Left cardiac atrium (tissue), 4 donors: ENCODE measurements at regions not wholly inside any gene's neighbourhood (a gene's known extent, or its start where the extent isn't known, plus 50 kb on each side); places are given as distances from the start of the nearest gene placed in this dataset.

Experiments used
- ATAC-seq, 2 donors: fragments of 200-7000 bp; cut with Tn5 transposase; one replicate each; pipeline ENCODE4 v1.9.1; 2020; ENCODE audit warnings: mild to moderate bottlenecking in 2 of 2, moderate library complexity in 2 of 2
- DNase-seq: peaks from one replicate; pipeline ENCODE4 v3.0.0-alpha.2; 2020
- intact Hi-C, 2 donors: fragments of 100-400 bp; cut with DNase I; formaldehyde crosslinking; loops; one replicate each; pipeline versions ENCODE4 v1.14.1 to v1.15.1; 2022 to 2023
- donor health status: DM: no; HTN: yes; CAD: no.
- donor health status: DM: no; HTN: yes; CAD: no; lungs with severe emphysema.
- donor health status: DM: yes; HTN: yes; CAD: no.
- donor health status: Dilated cardiomyopathy.

DNA sequence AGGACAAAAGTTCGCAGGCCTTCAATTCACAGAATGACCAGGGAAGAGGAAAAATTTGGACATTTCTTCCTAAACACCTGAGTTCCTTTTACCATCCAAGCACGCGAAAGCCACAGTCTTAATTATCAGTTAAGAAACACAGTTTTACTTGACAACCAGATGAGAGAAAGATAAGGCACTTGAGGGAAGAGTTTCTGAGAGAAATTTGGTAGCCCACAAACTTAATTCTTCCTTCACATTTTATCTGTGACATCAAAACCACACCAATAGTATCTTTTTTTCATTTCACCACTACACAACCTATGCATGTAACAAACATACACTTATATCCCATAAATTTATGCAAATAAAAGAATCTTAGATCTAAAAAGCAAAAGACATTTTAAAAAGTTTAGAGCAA, 326.6 kb downstream of the MZT1 start:
- intact Hi-C loops, result no loop called here
- ATAC-seq (no peak), DNase-seq (no peak)

DNA sequence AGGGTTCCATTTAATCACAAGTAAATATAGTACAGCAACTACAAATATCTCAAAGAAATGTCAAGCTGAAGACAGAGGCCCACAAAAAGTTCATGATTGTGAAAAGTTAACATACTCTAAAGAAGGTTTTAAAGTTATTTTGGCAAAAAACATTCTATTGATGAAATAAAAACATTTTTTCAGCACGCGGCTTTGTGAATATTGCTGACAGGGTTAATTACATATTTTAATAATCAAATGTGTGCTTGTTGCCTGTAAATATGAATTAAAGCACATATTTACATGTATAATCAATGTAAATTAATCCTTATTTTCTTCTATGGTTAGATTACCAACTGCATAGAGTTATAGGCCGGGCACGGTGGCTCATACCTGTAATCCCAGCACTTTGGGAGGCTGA, 328.1 kb downstream of the MZT1 start:
- no peak for ATAC-seq
- no peak for DNase-seq
- intact Hi-C loops, result no loop called here

DNA sequence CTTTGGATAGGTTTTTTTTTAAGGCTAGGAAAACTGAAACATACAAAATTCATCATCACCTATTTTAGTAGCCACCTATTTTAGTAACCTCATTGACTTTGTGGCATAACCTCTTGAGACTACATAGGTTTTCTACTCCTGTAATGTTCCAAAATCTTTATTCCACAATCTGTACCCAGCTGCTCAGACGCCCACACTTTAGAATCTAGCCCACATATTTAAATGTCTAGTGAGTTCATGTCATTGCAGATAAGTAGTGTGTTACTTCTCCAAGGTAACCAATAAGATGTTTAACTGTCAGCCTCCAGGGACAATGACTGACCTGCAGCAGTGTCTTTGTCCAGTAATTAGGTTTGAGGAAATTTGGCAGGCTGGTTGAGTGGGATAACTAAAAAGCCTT, 330.2 kb downstream of the MZT1 start:
- intact Hi-C loops, result no loop called here
- ATAC-seq, result no peak
- DNase-seq, result no peak

DNA sequence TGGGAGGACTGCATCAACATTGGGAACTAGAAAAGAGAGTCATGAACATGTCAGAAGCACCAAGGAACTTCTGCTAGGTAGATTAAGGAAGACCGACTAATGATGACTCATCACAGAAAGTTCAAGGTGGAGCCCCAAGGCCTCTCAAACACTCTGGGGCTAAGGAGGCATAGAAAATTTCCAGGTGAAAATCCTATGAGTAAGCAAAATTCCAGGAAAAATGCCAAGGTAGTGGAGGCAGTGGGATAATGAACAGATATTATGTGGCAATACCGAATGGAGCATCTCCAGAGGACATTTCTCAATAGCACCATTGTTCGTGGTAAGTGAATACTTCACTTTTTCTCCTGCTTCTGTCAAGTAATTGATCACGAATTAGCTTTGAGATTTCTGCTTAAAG, 336.5 kb downstream of the MZT1 start:
- no peak for ATAC-seq
- intact Hi-C loops, result no loop called here
- DNase-seq, result no peak

DNA sequence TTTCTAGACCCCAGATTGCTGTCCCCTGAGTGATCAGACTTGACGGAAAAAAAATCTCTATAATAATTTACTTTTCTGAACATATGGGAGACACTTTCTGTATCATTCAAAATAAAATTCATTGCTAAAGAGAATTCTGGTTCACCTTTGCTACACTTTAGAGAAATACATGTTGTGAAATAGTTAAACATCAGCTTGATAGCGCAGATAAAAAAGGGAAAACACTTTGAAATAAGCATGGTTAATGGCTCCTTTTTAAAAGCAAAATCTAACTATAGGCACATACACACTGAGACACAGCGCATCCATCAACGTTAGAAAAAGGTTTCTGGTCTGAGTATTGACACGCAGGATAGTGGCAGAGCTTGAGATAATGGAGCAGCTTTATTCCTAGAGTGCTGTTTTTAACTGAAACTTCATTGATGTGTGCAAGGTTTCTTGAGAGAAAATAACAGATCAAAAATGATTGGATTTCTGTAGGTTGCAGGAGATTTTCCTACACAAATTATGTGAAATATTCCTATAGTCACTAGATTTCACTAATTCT, 341.2 kb downstream of the MZT1 start:
- intact Hi-C loops, result no loop called here
- no peak for DNase-seq
- ATAC-seq, result no peak

DNA sequence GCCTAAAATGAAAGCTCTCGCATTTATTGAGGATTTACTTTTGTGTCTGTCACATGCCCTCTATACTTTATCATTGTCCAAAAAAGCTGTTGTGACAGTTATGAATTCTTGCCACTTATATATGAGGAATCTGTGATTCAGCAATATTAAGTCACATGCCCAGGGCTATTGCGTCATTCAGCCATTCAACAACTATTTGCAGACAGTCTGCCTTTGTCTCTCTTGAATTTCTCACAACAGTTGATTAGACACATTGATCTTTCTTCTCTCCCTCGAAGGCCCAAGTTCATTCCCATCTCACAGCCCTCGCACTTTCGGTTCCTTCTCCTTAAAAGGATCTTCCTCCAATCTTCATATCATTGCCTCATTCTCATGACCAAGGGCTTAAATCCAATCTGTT, 342.6 kb downstream of the MZT1 start:
- intact Hi-C loops, result no loop called here
- no peak for DNase-seq

DNA sequence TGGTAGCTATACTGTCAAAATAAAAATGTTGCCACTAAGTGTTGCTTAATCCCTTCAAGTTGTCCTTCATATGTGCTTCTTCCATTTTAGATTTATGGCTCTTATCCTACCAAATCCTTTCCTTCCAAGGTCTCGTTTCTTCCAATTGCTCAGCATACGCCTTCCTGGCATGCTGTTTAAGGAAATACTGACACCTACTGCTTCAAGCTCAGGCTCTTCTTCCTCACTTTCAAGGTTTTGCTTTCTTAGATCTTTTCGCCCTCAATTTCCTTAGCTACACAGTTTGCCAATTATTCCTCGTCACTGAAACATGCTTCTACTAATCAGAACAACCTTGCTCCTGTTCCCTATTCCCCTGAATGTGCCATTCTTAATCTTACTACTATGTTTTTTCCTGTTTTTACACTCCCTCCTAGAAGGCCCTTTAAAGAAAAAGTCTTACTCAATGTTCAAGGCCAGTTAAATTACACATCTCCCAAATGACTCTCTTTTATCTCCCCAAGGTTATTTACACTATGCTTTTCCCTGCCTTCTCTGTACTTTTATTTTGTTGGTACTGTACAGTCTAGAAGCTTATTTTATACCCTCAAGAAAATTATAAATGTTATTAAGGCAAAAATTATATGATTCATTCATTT, 343.1 kb downstream of the MZT1 start:
- intact Hi-C loops, result no loop called here

More for the DNA sequence above, 342.6 kb downstream of the MZT1 start:
- ATAC-seq, result no peak

DNA sequence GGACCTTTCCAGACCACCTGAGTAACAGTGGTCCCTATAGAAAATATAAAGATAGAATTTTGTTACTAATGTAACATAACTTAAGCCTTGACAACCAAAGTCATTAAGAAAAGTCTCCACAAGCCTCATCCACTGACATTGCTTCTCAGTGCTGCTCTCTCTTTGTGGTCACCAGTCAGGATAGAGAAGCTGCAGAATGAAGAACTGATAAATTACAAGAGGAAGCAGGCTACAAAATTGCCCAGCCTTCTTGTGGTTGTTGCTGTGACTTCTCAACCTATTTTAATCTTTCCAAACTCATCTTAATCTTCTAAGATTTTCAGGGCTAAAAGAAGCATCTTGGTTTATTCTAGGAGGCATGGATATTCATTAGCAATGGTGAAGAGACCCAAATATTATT, 343.8 kb downstream of the MZT1 start:
- ATAC-seq (no peak), DNase-seq (no peak)
- intact Hi-C loops, result no loop called here

More for the DNA sequence above, 343.1 kb downstream of the MZT1 start:
- DNase-seq (no peak), ATAC-seq (no peak)

DNA sequence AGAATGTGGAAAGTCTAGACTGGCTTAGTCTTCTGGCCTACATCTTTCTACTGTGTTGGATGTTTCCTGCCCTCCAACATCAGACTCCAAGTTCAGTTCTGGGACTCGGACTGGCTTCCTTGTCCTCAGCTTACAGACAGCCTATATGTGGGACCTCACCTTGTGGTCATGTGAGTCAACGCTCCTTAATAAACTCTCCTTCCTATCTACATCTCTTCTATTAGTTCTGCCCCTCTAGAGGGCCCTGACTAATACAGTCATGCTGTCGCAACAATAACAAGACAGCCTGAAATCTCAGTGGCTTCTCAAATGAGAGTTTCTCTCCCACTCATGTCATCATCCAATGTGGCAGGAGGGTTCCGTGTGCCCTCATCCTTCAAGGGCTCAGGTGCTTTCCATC, 347.8 kb downstream of the MZT1 start:
- intact Hi-C loops, result no loop called here
- ATAC-seq, result no peak

DNA sequence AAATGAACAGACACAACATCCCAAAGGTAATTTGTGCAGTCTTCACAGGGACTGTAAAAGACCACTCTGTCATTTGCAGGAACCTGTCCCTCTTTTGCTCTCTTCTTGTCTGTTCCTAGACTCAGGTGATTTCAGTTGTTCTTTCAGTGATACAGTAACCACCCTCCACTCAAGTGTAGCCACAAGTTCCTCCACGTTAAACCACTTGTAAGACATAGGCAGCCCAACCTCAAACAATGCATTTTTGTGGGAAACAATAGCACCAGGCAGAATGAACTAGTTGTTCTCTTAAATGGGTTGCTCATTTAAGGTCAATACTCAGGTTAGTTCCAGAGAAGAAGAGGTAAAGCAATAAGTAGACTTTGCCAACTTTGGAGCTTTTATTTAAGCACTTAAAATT, 359.4 kb downstream of the MZT1 start:
- ATAC-seq, result no peak
- DNase-seq, result no peak
- intact Hi-C loops, result no loop called here

More for the DNA sequence above, 347.8 kb downstream of the MZT1 start:
- DNase-seq, result no peak

DNA sequence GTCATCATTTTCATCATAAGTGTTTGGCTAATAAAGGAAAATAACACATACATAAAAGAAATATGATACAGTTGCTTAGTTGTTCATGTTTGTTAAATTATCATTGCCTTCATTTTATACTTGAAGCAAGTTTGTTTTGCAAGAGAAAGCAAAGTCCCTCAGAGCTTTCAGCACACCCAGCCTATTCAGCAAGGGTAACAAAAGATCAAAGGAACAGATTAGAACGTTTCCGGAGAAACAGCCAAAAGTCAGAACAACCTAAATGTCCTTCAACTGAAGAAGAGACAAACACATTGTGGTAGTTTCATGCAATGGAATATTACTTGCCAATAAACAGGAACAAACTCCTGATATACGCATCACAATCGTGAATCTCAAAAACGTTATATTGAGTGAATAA, 380.7 kb downstream of the MZT1 start:
- ATAC-seq (no peak), DNase-seq (no peak)
- intact Hi-C loops, result no loop called here

DNA sequence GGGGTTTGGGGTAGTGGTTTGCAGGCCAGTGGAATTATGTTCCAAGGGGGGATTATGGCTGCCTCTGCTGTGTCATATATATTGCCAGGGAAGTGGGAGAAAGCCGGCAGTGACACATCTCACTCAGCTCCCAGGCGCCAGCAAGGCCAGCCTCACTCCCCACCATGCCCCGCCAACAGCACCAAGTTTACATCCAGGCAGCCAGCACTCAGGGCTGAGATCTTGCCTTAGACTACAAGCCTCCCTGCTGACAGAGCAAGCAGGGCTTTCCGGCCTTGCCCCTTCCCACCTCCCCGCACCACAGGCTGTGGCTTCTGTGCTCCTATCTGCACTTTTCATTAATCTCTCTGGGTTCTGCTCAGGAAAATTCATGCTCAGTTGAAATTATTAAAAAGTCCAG, 385.1 kb downstream of the MZT1 start:
- intact Hi-C loops, result no loop called here
- ATAC-seq, result no peak
- no peak for DNase-seq

DNA sequence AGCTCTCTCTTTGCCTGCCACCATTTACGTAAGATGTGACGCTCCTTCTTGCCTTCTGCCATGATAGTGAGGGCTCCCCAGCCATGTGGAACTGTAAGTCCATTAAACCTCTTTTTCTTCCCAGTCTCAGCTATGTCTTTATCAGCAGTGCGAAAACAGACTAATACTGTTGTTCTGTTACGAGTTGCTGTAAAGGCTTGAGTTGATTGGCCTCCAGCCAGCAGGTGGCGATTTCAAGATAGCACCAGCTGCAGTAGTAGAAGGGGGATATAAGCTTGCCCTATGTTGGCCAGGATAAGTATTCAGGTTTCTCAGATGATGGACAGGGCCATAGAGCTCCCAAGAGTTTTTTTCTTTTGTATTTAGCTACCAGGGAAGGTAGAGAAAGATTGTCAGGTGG, 385.5 kb downstream of the MZT1 start:
- intact Hi-C loops, result no loop called here
- no peak for DNase-seq
- no peak for ATAC-seq

DNA sequence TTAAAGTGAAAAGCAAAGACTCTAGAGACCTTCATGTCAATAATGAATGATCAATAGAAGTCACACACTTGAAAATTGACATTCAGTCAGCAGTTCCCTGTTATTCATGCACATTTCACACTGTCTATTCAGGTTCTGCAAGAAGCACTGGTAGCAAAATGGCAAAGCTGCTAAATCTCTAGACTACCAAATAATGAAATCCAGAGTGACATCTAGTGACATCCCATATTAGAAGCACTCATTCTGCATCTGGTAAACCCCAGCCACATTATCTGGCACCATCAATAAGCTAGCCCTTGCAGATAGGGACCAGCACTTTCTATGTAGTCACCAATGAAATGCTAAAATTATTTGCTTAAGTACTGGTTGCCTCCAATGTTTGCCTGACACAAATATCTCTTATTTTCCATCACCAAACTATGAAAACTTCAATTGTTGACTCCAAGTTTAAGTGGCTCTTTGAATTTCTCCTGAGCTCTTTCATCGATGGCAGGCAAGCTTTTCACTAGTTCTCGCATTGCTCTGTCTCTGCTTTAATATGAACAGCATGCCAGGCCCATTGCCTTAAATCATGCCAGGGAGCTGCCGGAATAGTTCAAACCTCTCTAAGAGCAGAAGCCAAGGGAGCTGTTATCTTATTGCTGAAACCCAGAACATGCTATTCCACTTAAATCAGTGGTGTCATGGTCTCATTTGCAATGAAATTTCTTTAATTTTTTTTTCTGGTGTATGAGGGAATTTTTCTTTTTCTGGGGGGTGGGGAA, 409.9 kb downstream of the MZT1 start:
- no peak for DNase-seq
- intact Hi-C loops, result no loop called here
- no peak for ATAC-seq

DNA sequence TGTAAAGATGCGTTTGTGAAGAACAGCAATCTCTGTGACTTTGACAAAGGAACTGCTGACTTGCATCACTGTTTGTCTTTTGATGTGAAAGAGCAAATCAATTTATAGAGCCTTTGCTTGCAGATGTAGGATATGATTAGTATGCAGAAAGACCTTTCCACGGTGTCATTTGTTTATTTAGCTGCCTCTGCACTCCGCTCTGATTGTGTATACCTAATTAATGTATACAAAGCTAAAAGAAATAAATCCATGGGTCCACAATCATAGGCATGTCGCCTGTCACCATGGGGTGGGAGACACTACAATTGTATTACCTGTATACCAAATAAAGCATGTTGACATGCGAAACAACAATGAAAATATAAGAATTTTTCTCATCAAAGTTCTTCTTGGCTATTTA, 410.7 kb downstream of the MZT1 start:
- DNase-seq, result no peak
- intact Hi-C loops, result no loop called here
- no peak for ATAC-seq

DNA sequence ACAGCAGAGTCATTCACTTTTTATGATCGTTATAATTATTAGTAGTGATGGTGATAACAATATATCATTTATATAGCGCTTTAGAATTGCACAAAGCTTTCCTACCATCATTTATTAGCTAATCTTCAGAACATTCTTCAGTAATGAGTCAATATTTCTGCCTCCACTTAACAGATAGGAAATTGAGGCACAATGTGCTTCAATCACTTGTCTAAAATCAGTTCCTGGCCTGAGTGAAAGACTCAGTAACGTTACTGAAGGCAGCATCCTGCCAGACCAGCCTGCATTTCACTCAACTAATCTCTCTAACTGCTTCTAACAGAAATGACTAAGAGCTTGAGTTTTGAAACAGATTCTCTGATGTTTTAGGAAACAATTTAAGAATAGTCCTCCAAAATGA, 412.1 kb downstream of the MZT1 start:
- intact Hi-C loops, result no loop called here
- no peak for DNase-seq
- ATAC-seq, result no peak

DNA sequence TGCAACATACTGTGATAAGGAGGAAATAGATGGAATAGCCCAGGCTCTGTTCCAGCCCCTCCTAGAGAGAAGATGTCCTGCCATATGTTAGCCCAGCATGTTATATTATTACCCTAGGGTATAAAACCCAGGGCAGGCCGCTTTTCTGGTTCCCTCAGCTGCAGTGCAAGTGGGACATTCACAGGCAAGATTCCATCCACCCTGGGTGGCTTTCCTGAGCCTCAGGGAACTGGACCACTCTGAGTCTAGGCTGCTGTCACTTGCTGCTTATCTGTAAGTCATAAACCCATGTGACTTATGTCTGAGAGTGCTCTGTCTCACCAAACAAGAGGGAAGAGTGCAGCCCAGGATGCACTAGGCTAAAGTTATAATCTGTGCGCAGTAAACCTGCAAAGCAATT, 413.2 kb downstream of the MZT1 start:
- no peak for DNase-seq
- intact Hi-C loops, result no loop called here

DNA sequence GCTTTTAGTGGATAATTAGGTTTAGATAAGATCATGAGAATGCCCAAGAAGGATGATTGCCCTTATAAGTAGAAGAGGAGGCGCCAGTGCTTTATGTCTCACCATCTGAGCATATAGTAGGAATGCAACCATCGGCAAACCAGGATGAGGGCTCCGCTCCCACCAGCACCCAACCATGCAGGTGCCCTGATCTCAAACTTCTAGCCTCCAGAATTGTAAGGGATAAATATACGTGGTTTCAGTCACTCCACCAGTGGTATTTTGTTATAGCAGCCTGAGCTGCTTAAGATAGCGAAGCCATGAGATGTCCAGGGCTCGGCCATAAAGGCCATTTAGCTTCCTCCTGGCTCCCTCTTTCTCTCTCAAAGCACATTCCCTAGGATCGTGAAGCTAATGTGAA, 413.9 kb downstream of the MZT1 start:
- no peak for ATAC-seq
- intact Hi-C loops, result no loop called here

More for the DNA sequence above, 413.2 kb downstream of the MZT1 start:
- no peak for ATAC-seq

DNA sequence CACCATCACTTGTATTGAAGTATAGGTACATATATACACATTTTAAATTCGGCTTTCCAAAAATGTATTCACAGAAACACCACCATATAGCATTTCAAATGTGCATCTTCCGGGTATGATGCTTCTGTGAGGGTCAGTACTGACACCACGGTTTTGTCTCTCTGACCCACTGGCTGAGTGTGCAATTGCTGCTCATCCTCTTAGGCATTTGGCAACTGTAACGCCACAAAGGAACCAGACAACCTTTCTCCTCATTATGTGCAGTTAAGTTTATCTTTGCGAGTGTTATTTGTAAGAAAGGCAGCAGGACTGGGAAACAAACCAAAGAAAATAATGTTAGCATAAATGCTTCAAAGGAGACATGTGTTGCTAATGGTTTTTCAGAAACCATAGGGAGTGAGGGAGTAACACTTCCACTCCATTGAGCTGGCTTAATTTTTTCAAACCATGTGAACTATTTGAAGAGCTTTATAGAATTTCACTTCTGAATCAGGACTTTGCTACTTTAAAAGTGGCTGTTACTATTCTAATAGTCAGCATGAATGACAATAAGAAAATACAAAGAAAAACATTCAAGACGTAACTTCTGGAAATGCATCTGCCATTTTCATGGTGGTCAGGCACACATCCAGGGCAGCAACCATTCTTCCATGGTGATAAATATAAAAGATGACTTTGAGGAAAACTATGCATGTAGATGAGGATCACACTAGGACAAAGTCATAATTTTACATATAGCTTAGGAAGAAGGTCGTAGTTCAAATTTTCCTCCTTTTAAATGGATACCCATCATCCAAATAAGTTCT, 423.3 kb downstream of the MZT1 start:
- intact Hi-C loops, result no loop called here
- DNase-seq, result no peak
- no peak for ATAC-seq

More for the DNA sequence above, 413.9 kb downstream of the MZT1 start:
- no peak for DNase-seq

DNA sequence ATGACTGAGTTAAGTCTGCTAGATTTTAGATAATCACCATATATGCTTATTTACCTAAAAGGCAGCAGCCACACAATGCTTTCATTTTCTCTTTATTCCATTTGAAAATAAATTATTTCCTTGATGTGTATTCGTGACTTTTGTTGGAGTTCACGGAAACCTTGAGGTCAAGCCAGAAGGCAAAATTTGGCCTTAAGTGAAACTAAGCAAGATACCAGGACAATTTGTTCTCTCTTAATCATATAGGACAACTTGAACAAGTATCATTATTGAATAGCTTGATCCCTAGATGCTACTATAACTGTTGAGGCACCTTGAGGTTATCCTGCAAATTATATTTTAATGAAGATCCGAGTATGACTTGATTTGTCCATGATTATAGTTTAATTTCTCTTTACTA, 429.2 kb upstream of the DACH1 start:
- no peak for DNase-seq
- intact Hi-C loops, result no loop called here
- ATAC-seq, result no peak
